ENCODE measurements at regions not wholly inside any gene's neighbourhood (a gene's known extent, or its start where the extent isn't known, plus 50 kb on each side); places are given as distances from the start of the nearest gene placed in this dataset.

GRCh38 chr11:112735470-112735869 lies 225.8 kb upstream of the NCAM1 start:
- TF ChIP-seq CDX4 (CRISPR knock-in tag; IDR thresholded peaks at IDR 0.05; ENCODE audit: borderline replicate concordance) = no peak
- TF ChIP-seq CTCF (IDR thresholded peaks at IDR 0.05) = no peak
- no peak for TF ChIP-seq AR (CRISPR knock-in tag; IDR thresholded peaks at IDR 0.05)
- TF ChIP-seq CBFB (CRISPR knock-in tag; IDR thresholded peaks at IDR 0.05; ENCODE audit: low read depth) = no peak
- TF ChIP-seq ATF2 (CRISPR knock-in tag; IDR thresholded peaks at IDR 0.05; ENCODE audit: borderline replicate concordance, low read depth) = no peak

All from WTC11 (cell line).